ENCODE measurements at regions not wholly inside any gene's neighbourhood (a gene's known extent, or its start where the extent isn't known, plus 50 kb on each side); places are given as distances from the start of the nearest gene placed in this dataset.

- CTCF ChIA-PET, result no interaction called here
- POLR2A ChIA-PET, result no interaction called here
Observed at GRCh38 chr2:75822336-75822735, 111.6 kb upstream of the GCFC2 start.

More at GRCh38 chr2:75822336-75822735, 111.6 kb upstream of the GCFC2 start:
- TF ChIP-seq MYC (IDR thresholded peaks at IDR 0.05; ENCODE audit: low read depth, low read length) (no peak), POLR2A (IDR thresholded peaks at IDR 0.05; ENCODE audit: low read depth, low read length) (no peak), CTCF (IDR thresholded peaks at IDR 0.05; ENCODE audit: extremely low read depth in 1 of 2, insufficient read depth in 1 of 2, low read depth in 1 of 2, low read length in 2 of 2) (no peak), MAX (IDR thresholded peaks at IDR 0.05; ENCODE audit: insufficient read depth, insufficient read length) (no peak), GATA2 (IDR thresholded peaks at IDR 0.05; ENCODE audit: insufficient read depth, insufficient read length, low read depth, low read length) (no peak), EZH2 (IDR thresholded peaks at IDR 0.05; ENCODE audit: borderline replicate concordance, low read depth, low read length, severe bottlenecking) (no peak)
- Histone ChIP-seq H2AFZ (ENCODE audit: low read depth, low read length) (no peak overlapping the region), H3K9ac (replicated peaks; ENCODE audit: extremely low read depth, insufficient read depth, low read length) (no peak overlapping the region), H3K9me1 (replicated peaks; ENCODE audit: control insufficient read depth, extremely low read depth, insufficient read depth, low read length) (no peaks in the 10 kb centered on the region), H3K79me2 (ENCODE audit: control insufficient read depth, insufficient read depth, low read length) (no peaks in the 10 kb centered on the region), H4K20me1 (replicated peaks; ENCODE audit: control insufficient read depth, extremely low read depth, insufficient read depth, low read length) (no peaks in the 10 kb centered on the region), H3K4me1 (ENCODE audit: control insufficient read depth, extremely low read depth, insufficient read depth, low read length) (no peaks in the 10 kb centered on the region), H3K36me3 (ENCODE audit: control insufficient read depth in 2 of 2, extremely low read depth in 1 of 2, insufficient read depth in 2 of 2, low read length in 2 of 2) (no peaks in the 10 kb centered on the region), H3K9me3 (replicated peaks; ENCODE audit: control insufficient read depth, insufficient read depth, low read length) (no peaks in the 10 kb centered on the region), H3K4me3 (replicated peaks in 1 of 3; ENCODE audit: insufficient read depth in 1 of 3, low read depth in 1 of 3, low read length in 3 of 3) (no peak overlapping the region), H3K27me3 (ENCODE audit: control insufficient read depth in 2 of 2, insufficient read depth in 2 of 2, low read length in 2 of 2) (no peaks in the 10 kb centered on the region), H3K27ac (ENCODE audit: insufficient read depth, low read depth, low read length) (no peak overlapping the region), H3K4me2 (ENCODE audit: insufficient read depth, low read length) (no peak overlapping the region)
- intact Hi-C loops (cut with micrococcal nuclease), result no loop called here
- BruUV-seq (replicated peaks), result no TSS peak
- FAIRE-seq, result no peak
- no peak for DNase-seq (ENCODE audit: low read depth, low spot score)
- dilution Hi-C loops (cut with MboI; ENCODE audit: extremely low pct_ligation_motif_present, low sequenced_read_pairs), result no loop called here

Data from endothelial cell of umbilical vein (primary cell).